GM23338 (cell line): ENCODE measurements at regions not wholly inside any gene's neighbourhood (a gene's known extent, or its start where the extent isn't known, plus 50 kb on each side); places are given as distances from the start of the nearest gene placed in this dataset.

Experiments used
- ATAC-seq: fragments of 200-7000 bp; cut with Tn5 transposase; 3 replicates; pipeline ENCODE4 v1.9.1; 2020
- DNase-seq: peaks from one replicate; pipeline ENCODE4 v3.0.0-alpha.2; 2015; ENCODE audit warnings: low spot score
- H2AFZ ChIP-seq: fragments of 200-600 bp; sonication (generic); 2 replicates; pipeline ENCODE4 v1.8.0; 2016; ENCODE audit warnings: antibody characterized with exemption, mild to moderate bottlenecking, moderate library complexity
- H3F3A ChIP-seq: fragments of 200-600 bp; sonication (generic); replicated peaks from 2 replicates; pipeline ENCODE4 v1.8.0; 2017; ENCODE audit warnings: antibody characterized with exemption, mixed run types, low read depth
- H3K27ac ChIP-seq: fragments of 200-600 bp; sonication (generic); 2 replicates; pipeline ENCODE4 v1.6.1; 2016; ENCODE audit warnings: low read depth
- H3K27me3 ChIP-seq: fragments of 200-600 bp; sonication (generic); 2 replicates; pipeline ENCODE4 v1.8.0; 2016; ENCODE audit warnings: mild to moderate bottlenecking, mixed run types, moderate library complexity; ENCODE audit not compliant: insufficient read depth
- H3K36me3 ChIP-seq: fragments of 200-600 bp; sonication (generic); 2 replicates; pipeline ENCODE4 v1.8.0; 2016; ENCODE audit warnings: mild to moderate bottlenecking; ENCODE audit not compliant: insufficient read depth
- H3K4me1 ChIP-seq: fragments of 200-600 bp; sonication (generic); 2 replicates; pipeline ENCODE4 v1.8.0; 2016; ENCODE audit warnings: mild to moderate bottlenecking, moderate library complexity; ENCODE audit not compliant: insufficient read depth
- H3K4me2 ChIP-seq: fragments of 200-600 bp; sonication (generic); 2 replicates; pipeline ENCODE4 v1.7.1; 2017; ENCODE audit warnings: mixed run types
- H3K4me3 ChIP-seq: fragments of 200-600 bp; sonication (generic); 2 replicates; pipeline ENCODE4 v1.6.1; 2016; ENCODE audit warnings: mixed run types
- H3K79me2 ChIP-seq: fragments of 200-600 bp; sonication (generic); replicated peaks from 2 replicates; pipeline ENCODE4 v1.8.0; 2017; ENCODE audit warnings: mild to moderate bottlenecking; ENCODE audit not compliant: insufficient read depth
- H3K9me2 ChIP-seq: fragments of 200-600 bp; sonication (generic); 2 replicates; pipeline ENCODE4 v1.8.0; 2017; ENCODE audit not compliant: insufficient read depth
- H4K20me1 ChIP-seq: fragments of 200-600 bp; sonication (generic); replicated peaks from 2 replicates; pipeline ENCODE4 v1.8.0; 2017; ENCODE audit warnings: mild to moderate bottlenecking; ENCODE audit not compliant: insufficient read depth
- H3K27ac Mint-ChIP-seq: 2 replicates; pipeline ENCODE4 v1.8.0; 2020; ENCODE audit warnings: inconsistent platforms, mild to moderate bottlenecking, moderate library complexity, mixed read lengths
- H3K27me3 Mint-ChIP-seq: 3 replicates; pipeline ENCODE4 v1.8.0; 2022; ENCODE audit warnings: low read depth, mild to moderate bottlenecking, moderate library complexity, mixed read lengths, inconsistent platforms; ENCODE audit not compliant: insufficient read depth, poor library complexity
- H3K36me3 Mint-ChIP-seq: 3 replicates; pipeline ENCODE4 v1.8.0; 2021; ENCODE audit warnings: low read depth, mild to moderate bottlenecking, inconsistent platforms, moderate library complexity, mixed read lengths
- H3K4me1 Mint-ChIP-seq: 3 replicates; pipeline ENCODE4 v1.8.0; 2020; ENCODE audit warnings: mild to moderate bottlenecking, inconsistent platforms, mixed read lengths
- H3K4me3 Mint-ChIP-seq: 3 replicates; pipeline ENCODE4 v1.8.0; 2021; ENCODE audit warnings: moderate library complexity, mild to moderate bottlenecking, inconsistent platforms, mixed read lengths
- H3K9me3 Mint-ChIP-seq: 3 replicates; pipeline ENCODE4 v1.8.0; 2020; ENCODE audit warnings: moderate library complexity, mild to moderate bottlenecking, inconsistent platforms, mixed read lengths
- CREB1 ChIP-seq: fragments of 250-450 bp; sonication (Bioruptor Pico); IDR thresholded peaks from 2 replicates; pipeline ENCODE4 v1.5.0; 2020; ENCODE audit warnings: low read depth, mild to moderate bottlenecking, moderate library complexity
- EZH2phosphoT487 ChIP-seq: fragments of 200-600 bp; sonication (generic); IDR thresholded peaks from one replicate; pipeline ENCODE4 v1.8.1; 2018; ENCODE audit warnings: antibody characterized with exemption; ENCODE audit not compliant: unreplicated experiment
- JUNB ChIP-seq: IDR thresholded peaks from one replicate; pipeline ENCODE4 v1.6.1; 2016; ENCODE audit warnings: antibody characterized with exemption; ENCODE audit not compliant: unreplicated experiment
- NANOG ChIP-seq: IDR thresholded peaks from 2 replicates; pipeline ENCODE4 v1.6.1; 2016; ENCODE audit warnings: antibody characterized with exemption, borderline replicate concordance
- POLR2AphosphoS5 ChIP-seq: IDR thresholded peaks from 2 replicates; pipeline ENCODE4 v1.6.1; 2016; ENCODE audit warnings: antibody characterized with exemption, low read depth
- STAT1 ChIP-seq: IDR thresholded peaks from one replicate; pipeline ENCODE4 v1.6.1; 2016; ENCODE audit warnings: antibody characterized with exemption; ENCODE audit not compliant: unreplicated experiment
- ZNF114 ChIP-seq: fragments of 250-450 bp; sonication (Bioruptor Pico); IDR thresholded peaks from 2 replicates; pipeline ENCODE4 v1.5.0; 2020; ENCODE audit warnings: mild to moderate bottlenecking, moderate library complexity
- TF ChIP-seq, protein P1 (sequence below): IDR thresholded peaks from 2 replicates; pipeline ENCODE4 v1.6.1; 2016; ENCODE audit warnings: antibody characterized with exemption
- TF ChIP-seq, protein P2 (sequence below): IDR thresholded peaks from one replicate; pipeline ENCODE4 v1.6.1; 2018; ENCODE audit warnings: antibody characterized with exemption; ENCODE audit not compliant: unreplicated experiment
- TF ChIP-seq, protein P3 (sequence below), 2 experiments: fragments of 200-600 bp in 1 of 2; sonication (generic) in 1 of 2; conservative IDR thresholded peaks; 2 replicates each; pipeline versions ENCODE4 v1.5.1 to v1.6.1; 2016 to 2017; ENCODE audit warnings: antibody characterized with exemption in 2 of 2, low read depth in 2 of 2, mild to moderate bottlenecking in 2 of 2, moderate library complexity in 1 of 2

DNA sequence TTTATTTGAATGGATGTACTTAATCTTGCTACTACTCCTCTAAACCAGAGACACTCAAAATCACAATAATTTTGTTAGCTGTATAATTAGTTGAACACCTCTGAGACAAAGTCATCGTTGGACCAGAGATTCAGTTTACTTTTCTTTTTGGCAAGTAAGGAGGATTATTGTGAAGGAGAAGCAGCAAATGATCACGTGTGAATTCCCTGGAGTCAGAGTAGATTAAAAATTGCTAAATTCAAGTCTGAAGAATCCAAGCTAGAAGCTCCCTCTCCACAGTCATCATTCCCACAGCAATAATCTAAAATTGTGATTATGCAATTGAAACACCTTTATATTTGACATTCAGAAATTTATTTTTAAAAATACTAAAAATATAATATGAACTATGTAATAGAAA is 484.4 kb downstream of the CMPK2 start:
- H3K36me3 ChIP-seq: no peaks in the 10 kb centered on the region
- DNase-seq (no peak), ATAC-seq (no peak)
- no peaks in the 10 kb centered on the region for H3K9me2 ChIP-seq
- H3K4me1 ChIP-seq: no peaks in the 10 kb centered on the region
- Mint-ChIP-seq H3K27ac (no peak overlapping the region), H3K9me3 (peaks cover 69% of the 10 kb centered on the region), H3K4me1 (no peaks in the 10 kb centered on the region), H3K4me3 (no peak overlapping the region), H3K27me3 (no peaks in the 10 kb centered on the region), H3K36me3 (peaks cover 3% of the 10 kb centered on the region; the same call in 1 of the 3 replicates)
- no peak overlapping the region for H3K4me3 ChIP-seq
- H3K4me2 ChIP-seq: no peak overlapping the region
- TF ChIP-seq, protein P1, sequence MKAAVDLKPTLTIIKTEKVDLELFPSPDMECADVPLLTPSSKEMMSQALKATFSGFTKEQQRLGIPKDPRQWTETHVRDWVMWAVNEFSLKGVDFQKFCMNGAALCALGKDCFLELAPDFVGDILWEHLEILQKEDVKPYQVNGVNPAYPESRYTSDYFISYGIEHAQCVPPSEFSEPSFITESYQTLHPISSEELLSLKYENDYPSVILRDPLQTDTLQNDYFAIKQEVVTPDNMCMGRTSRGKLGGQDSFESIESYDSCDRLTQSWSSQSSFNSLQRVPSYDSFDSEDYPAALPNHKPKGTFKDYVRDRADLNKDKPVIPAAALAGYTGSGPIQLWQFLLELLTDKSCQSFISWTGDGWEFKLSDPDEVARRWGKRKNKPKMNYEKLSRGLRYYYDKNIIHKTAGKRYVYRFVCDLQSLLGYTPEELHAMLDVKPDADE: no peak
- TF ChIP-seq JUNB (no peak), POLR2AphosphoS5 (no peak), STAT1 (no peak), ZNF114 (no peak)
- TF ChIP-seq, protein P2, sequence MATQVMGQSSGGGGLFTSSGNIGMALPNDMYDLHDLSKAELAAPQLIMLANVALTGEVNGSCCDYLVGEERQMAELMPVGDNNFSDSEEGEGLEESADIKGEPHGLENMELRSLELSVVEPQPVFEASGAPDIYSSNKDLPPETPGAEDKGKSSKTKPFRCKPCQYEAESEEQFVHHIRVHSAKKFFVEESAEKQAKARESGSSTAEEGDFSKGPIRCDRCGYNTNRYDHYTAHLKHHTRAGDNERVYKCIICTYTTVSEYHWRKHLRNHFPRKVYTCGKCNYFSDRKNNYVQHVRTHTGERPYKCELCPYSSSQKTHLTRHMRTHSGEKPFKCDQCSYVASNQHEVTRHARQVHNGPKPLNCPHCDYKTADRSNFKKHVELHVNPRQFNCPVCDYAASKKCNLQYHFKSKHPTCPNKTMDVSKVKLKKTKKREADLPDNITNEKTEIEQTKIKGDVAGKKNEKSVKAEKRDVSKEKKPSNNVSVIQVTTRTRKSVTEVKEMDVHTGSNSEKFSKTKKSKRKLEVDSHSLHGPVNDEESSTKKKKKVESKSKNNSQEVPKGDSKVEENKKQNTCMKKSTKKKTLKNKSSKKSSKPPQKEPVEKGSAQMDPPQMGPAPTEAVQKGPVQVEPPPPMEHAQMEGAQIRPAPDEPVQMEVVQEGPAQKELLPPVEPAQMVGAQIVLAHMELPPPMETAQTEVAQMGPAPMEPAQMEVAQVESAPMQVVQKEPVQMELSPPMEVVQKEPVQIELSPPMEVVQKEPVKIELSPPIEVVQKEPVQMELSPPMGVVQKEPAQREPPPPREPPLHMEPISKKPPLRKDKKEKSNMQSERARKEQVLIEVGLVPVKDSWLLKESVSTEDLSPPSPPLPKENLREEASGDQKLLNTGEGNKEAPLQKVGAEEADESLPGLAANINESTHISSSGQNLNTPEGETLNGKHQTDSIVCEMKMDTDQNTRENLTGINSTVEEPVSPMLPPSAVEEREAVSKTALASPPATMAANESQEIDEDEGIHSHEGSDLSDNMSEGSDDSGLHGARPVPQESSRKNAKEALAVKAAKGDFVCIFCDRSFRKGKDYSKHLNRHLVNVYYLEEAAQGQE: no peak
- no peaks in the 10 kb centered on the region for H4K20me1 ChIP-seq
- H3K27ac ChIP-seq: no peak overlapping the region
- H3F3A ChIP-seq: no peaks in the 10 kb centered on the region
- H3K79me2 ChIP-seq: no peaks in the 10 kb centered on the region
- H3K27me3 ChIP-seq: no peaks in the 10 kb centered on the region
- H2AFZ ChIP-seq: no peak overlapping the region

DNA sequence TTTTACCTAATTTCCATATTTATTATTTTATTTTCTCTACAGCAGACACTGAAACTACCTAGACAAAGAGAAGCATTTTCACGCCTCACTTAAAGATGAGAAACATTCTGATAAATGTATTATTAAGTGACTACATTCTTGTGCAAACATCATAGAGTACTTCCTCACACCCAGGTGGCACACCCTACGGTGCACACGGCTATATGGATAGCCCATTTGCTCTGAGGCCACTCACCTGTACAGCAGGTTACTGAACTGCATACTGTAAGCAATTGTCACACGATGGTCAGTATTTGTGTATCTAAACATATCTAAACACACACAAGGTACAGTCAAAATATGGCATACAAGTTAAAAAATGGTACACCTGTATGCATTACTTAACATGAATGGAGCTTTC is 481.4 kb downstream of the CMPK2 start:
- Mint-ChIP-seq H3K27ac (no peak overlapping the region), H3K4me1 (no peaks in the 10 kb centered on the region), H3K4me3 (no peak overlapping the region), H3K36me3 (no peaks in the 10 kb centered on the region; the same call in 2 of the 3 replicates), H3K27me3 (no peaks in the 10 kb centered on the region), H3K9me3 (peaks cover 72% of the 10 kb centered on the region)
- no peak overlapping the region for H2AFZ ChIP-seq
- no peak overlapping the region for H3K4me2 ChIP-seq
- no peak for ATAC-seq
- no peaks in the 10 kb centered on the region for H3K27me3 ChIP-seq
- H3K27ac ChIP-seq: no peak overlapping the region
- no peaks in the 10 kb centered on the region for H3K36me3 ChIP-seq
- H3K4me3 ChIP-seq: no peak overlapping the region
- 0 out of 2 replicates have a peak, but pooled peaks cover 6% of the 10 kb centered on the region for H3K9me2 ChIP-seq
- no peaks in the 10 kb centered on the region for H3K4me1 ChIP-seq
- H3F3A ChIP-seq: no peaks in the 10 kb centered on the region
- H3K79me2 ChIP-seq: no peaks in the 10 kb centered on the region
- no peak for DNase-seq
- no peaks in the 10 kb centered on the region for H4K20me1 ChIP-seq
- TF ChIP-seq, protein P1: no peak
- TF ChIP-seq JUNB (no peak), EZH2phosphoT487 (no peak), CREB1 (no peak), NANOG (no peak), POLR2AphosphoS5 (no peak)
- TF ChIP-seq, protein P2: no peak
- TF ChIP-seq, protein P3, sequence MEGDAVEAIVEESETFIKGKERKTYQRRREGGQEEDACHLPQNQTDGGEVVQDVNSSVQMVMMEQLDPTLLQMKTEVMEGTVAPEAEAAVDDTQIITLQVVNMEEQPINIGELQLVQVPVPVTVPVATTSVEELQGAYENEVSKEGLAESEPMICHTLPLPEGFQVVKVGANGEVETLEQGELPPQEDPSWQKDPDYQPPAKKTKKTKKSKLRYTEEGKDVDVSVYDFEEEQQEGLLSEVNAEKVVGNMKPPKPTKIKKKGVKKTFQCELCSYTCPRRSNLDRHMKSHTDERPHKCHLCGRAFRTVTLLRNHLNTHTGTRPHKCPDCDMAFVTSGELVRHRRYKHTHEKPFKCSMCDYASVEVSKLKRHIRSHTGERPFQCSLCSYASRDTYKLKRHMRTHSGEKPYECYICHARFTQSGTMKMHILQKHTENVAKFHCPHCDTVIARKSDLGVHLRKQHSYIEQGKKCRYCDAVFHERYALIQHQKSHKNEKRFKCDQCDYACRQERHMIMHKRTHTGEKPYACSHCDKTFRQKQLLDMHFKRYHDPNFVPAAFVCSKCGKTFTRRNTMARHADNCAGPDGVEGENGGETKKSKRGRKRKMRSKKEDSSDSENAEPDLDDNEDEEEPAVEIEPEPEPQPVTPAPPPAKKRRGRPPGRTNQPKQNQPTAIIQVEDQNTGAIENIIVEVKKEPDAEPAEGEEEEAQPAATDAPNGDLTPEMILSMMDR (conservative IDR thresholded peaks at IDR 0.05; ENCODE audit: low read depth in 2 of 2): no peak
